ENCODE measurements at regions not wholly inside any gene's neighbourhood (a gene's known extent, or its start where the extent isn't known, plus 50 kb on each side); places are given as distances from the start of the nearest gene placed in this dataset.

DNA sequence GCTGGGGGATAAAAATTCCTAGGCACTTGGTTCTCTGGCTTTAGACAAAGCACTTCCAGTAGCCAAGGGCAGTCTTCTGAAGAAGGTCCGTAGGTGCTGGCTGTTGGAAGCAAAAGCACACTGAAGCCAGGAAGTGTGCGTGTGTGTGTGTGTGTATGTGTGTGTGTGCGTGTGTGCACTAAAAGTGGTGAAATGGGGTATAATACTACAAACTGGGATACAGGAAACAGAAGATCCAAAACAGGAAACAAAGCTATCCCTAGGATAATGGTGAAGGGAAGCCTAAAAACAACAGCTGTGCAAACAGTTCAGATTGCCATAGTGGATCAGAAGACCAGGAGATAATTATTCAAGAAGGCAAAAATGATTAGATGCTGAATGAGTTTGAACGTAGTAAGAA, 103.4 kb downstream of the IL20RB start:
- WGBS, result 88% methylated on average over 4 of the region's 4 CpGs
- no peak overlapping the region for H3K9ac ChIP-seq (ENCODE audit: low read depth, low read length)
- H3K9me3 ChIP-seq (ENCODE audit: insufficient read depth, low read depth, low read length), result no peaks in the 10 kb centered on the region
- H3K36me3 ChIP-seq (ENCODE audit: insufficient read depth, low read length), result no peaks in the 10 kb centered on the region
- H3K4me3 ChIP-seq (ENCODE audit: low read length), result no peak overlapping the region
- no peak overlapping the region for H3K27ac ChIP-seq (ENCODE audit: low read depth, low read length)
- H3K27me3 ChIP-seq (ENCODE audit: insufficient read depth, low read length), result no peaks in the 10 kb centered on the region
- H3K4me1 ChIP-seq (ENCODE audit: insufficient read depth, low read length), result peaks cover 19% of the 10 kb centered on the region

GRCh38 chr3:137062250-137062649, 104.5 kb downstream of the IL20RB start:
- Histone ChIP-seq H3K4me3 (ENCODE audit: low read length) (no peak overlapping the region), H3K27ac (ENCODE audit: low read depth, low read length) (no peak overlapping the region), H3K36me3 (ENCODE audit: insufficient read depth, low read length) (no peaks in the 10 kb centered on the region), H3K9me3 (ENCODE audit: insufficient read depth, low read depth, low read length) (no peaks in the 10 kb centered on the region), H3K4me1 (ENCODE audit: insufficient read depth, low read length) (peaks cover 26% of the 10 kb centered on the region), H3K27me3 (ENCODE audit: insufficient read depth, low read length) (0 out of 2 replicates have a peak, but pooled peaks cover 5% of the 10 kb centered on the region), H3K9ac (ENCODE audit: low read depth, low read length) (no peak overlapping the region)
- WGBS, result 91% methylated on average over 2 of the region's 2 CpGs

DNA sequence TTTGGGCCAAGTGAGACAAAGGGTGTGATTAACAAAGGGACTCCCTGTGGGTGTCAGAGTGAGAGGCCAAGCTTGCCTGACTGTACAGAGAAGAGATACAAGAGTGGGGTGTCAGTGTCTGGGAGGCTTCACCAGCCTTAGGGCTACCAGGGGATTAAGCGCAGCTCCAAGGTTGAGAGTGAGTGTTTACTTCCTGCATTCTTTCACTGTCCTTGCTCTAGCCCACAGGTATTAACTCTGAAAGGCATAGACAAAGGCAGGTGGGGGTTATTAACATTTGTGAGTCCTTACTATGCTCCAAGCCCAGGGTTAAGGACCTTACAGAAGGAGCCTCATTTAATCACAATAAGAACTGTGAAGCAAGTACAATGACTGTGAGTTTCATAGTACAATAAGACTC, 107.6 kb downstream of the IL20RB start:
- WGBS, result 21% methylated on average over 1 of the region's 1 CpG

DNA sequence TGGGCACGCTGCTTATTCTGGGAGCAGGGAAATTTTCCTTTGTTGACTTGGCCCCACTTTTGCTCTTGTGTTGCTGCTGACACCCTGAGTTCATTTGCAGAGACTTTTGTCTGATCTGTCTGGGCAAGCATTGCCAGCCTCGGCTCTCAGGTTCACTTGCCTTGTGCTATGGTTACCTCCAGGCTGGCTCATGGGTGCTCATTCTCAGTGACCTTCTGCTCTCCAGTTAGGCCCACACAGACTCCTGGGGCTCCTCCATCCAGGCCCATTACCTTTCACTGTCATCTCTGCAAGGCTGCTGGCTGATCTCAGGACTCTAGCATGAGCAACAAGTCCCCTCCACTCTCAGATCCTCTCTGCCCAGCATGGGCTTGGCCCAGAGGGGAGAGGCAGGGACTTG, 108.3 kb downstream of the IL20RB start:
- no peak overlapping the region for H3K9ac ChIP-seq (ENCODE audit: low read depth, low read length)
- H3K36me3 ChIP-seq (ENCODE audit: insufficient read depth, low read length), result no peaks in the 10 kb centered on the region
- peak overlapping the region; percentile 49; the same call in 1 of the 2 replicates for H3K27ac ChIP-seq (ENCODE audit: low read depth, low read length)
- WGBS, result 83% methylated on average over 2 of the region's 2 CpGs
- H3K27me3 ChIP-seq (ENCODE audit: insufficient read depth, low read length), result 0 out of 2 replicates have a peak, but pooled peaks cover 5% of the 10 kb centered on the region
- H3K4me3 ChIP-seq (ENCODE audit: low read length), result no peak overlapping the region
- no peaks in the 10 kb centered on the region for H3K9me3 ChIP-seq (ENCODE audit: insufficient read depth, low read depth, low read length)
- peaks cover 26% of the 10 kb centered on the region for H3K4me1 ChIP-seq (ENCODE audit: insufficient read depth, low read length)

More for the DNA sequence above, 107.6 kb downstream of the IL20RB start:
- Histone ChIP-seq H3K9ac (ENCODE audit: low read depth, low read length) (no peak overlapping the region), H3K4me1 (ENCODE audit: insufficient read depth, low read length) (peaks cover 26% of the 10 kb centered on the region), H3K27ac (ENCODE audit: low read depth, low read length) (peak overlapping the region; percentile 49; the same call in 1 of the 2 replicates), H3K9me3 (ENCODE audit: insufficient read depth, low read depth, low read length) (no peaks in the 10 kb centered on the region), H3K4me3 (ENCODE audit: low read length) (no peak overlapping the region), H3K27me3 (ENCODE audit: insufficient read depth, low read length) (0 out of 2 replicates have a peak, but pooled peaks cover 5% of the 10 kb centered on the region), H3K36me3 (ENCODE audit: insufficient read depth, low read length) (no peaks in the 10 kb centered on the region)

GRCh38 chr3:137071104-137071503, 113.3 kb downstream of the IL20RB start:
- Histone ChIP-seq H3K9me3 (ENCODE audit: insufficient read depth, low read depth, low read length) (no peaks in the 10 kb centered on the region), H3K36me3 (ENCODE audit: insufficient read depth, low read length) (no peaks in the 10 kb centered on the region), H3K27me3 (ENCODE audit: insufficient read depth, low read length) (0 out of 2 replicates have a peak, but pooled peaks cover 5% of the 10 kb centered on the region), H3K4me3 (ENCODE audit: low read length) (no peak overlapping the region), H3K4me1 (ENCODE audit: insufficient read depth, low read length) (peaks cover 8% of the 10 kb centered on the region), H3K9ac (ENCODE audit: low read depth, low read length) (no peak overlapping the region), H3K27ac (ENCODE audit: low read depth, low read length) (no peak overlapping the region)
- 95% methylated on average over 1 of the region's 1 CpG for WGBS

DNA sequence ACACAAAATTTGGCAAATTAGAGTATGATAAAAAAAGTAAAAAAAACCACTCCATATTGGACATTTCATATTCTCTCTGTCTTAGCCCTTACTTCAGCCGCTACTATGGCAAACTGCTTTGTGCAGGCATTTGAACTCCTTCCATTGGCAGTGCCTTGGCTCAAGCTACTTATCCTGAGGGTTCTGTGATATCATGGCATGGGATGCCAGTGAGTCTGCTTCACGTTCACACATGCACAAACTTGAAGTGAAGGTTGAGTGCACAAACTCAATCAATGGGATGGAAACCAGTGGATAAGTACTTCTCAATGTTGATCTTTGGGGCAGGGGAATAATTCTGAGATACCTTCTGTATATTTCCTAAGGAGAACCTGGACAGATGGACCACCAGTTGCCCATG, 117.2 kb downstream of the IL20RB start:
- Histone ChIP-seq H3K27ac (ENCODE audit: low read depth, low read length) (no peak overlapping the region), H3K4me1 (ENCODE audit: insufficient read depth, low read length) (no peaks in the 10 kb centered on the region), H3K27me3 (ENCODE audit: insufficient read depth, low read length) (no peaks in the 10 kb centered on the region), H3K36me3 (ENCODE audit: insufficient read depth, low read length) (no peaks in the 10 kb centered on the region), H3K4me3 (ENCODE audit: low read length) (no peak overlapping the region), H3K9ac (ENCODE audit: low read depth, low read length) (no peak overlapping the region), H3K9me3 (ENCODE audit: insufficient read depth, low read depth, low read length) (no peaks in the 10 kb centered on the region)
- WGBS, result 94% methylated on average over 2 of the region's 2 CpGs

GRCh38 chr3:137078040-137078439, 120.3 kb downstream of the IL20RB start:
- 97% methylated on average over 2 of the region's 2 CpGs for WGBS

DNA sequence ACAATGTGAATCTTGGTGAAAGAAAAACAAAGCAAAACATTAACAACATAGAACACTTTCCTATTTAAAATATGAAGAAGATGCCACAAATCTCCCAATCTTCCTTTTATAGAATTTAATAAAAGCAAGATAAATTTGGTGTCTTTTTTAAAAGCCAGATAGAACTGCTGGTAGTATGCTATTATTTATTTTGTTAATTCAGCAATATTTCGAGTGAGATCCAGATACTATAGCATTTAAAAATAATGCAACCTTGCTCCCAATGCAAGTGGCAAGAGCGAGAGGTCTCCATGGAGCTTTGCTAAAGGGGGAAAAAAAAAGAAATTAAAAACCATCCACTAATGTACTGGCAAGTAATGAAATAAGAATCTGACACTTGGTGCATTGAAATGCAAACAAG, 121.8 kb downstream of the IL20RB start:
- Histone ChIP-seq H3K36me3 (ENCODE audit: insufficient read depth, low read length) (no peaks in the 10 kb centered on the region), H3K4me3 (ENCODE audit: low read length) (no peak overlapping the region), H3K4me1 (ENCODE audit: insufficient read depth, low read length) (no peaks in the 10 kb centered on the region), H3K27ac (ENCODE audit: low read depth, low read length) (no peak overlapping the region), H3K9me3 (ENCODE audit: insufficient read depth, low read depth, low read length) (no peaks in the 10 kb centered on the region), H3K9ac (ENCODE audit: low read depth, low read length) (no peak overlapping the region), H3K27me3 (ENCODE audit: insufficient read depth, low read length) (no peaks in the 10 kb centered on the region)
- no CpG with 5 or more reads among the region's 2 CpGs for WGBS

More at GRCh38 chr3:137078040-137078439, 120.3 kb downstream of the IL20RB start:
- H3K4me3 ChIP-seq (ENCODE audit: low read length), result no peak overlapping the region
- no peaks in the 10 kb centered on the region for H3K36me3 ChIP-seq (ENCODE audit: insufficient read depth, low read length)
- no peaks in the 10 kb centered on the region for H3K4me1 ChIP-seq (ENCODE audit: insufficient read depth, low read length)
- no peak overlapping the region for H3K27ac ChIP-seq (ENCODE audit: low read depth, low read length)
- H3K27me3 ChIP-seq (ENCODE audit: insufficient read depth, low read length), result no peaks in the 10 kb centered on the region
- H3K9ac ChIP-seq (ENCODE audit: low read depth, low read length), result no peak overlapping the region
- no peaks in the 10 kb centered on the region for H3K9me3 ChIP-seq (ENCODE audit: insufficient read depth, low read depth, low read length)

- no peaks in the 10 kb centered on the region for H3K4me1 ChIP-seq (ENCODE audit: insufficient read depth, low read length)
- H3K9me3 ChIP-seq (ENCODE audit: insufficient read depth, low read depth, low read length), result no peaks in the 10 kb centered on the region
- no peak overlapping the region for H3K9ac ChIP-seq (ENCODE audit: low read depth, low read length)
- H3K36me3 ChIP-seq (ENCODE audit: insufficient read depth, low read length), result no peaks in the 10 kb centered on the region
- 94% methylated on average over 3 of the region's 3 CpGs for WGBS
- H3K4me3 ChIP-seq (ENCODE audit: low read length), result no peak overlapping the region
- no peaks in the 10 kb centered on the region for H3K27me3 ChIP-seq (ENCODE audit: insufficient read depth, low read length)
- H3K27ac ChIP-seq (ENCODE audit: low read depth, low read length), result no peak overlapping the region
Measured at GRCh38 chr3:137081711-137082110, 123.9 kb downstream of the IL20RB start.

- Histone ChIP-seq H3K36me3 (ENCODE audit: insufficient read depth, low read length) (no peaks in the 10 kb centered on the region), H3K4me1 (ENCODE audit: insufficient read depth, low read length) (no peaks in the 10 kb centered on the region), H3K27me3 (ENCODE audit: insufficient read depth, low read length) (no peaks in the 10 kb centered on the region), H3K9me3 (ENCODE audit: insufficient read depth, low read depth, low read length) (no peaks in the 10 kb centered on the region), H3K4me3 (ENCODE audit: low read length) (no peak overlapping the region), H3K27ac (ENCODE audit: low read depth, low read length) (no peak overlapping the region), H3K9ac (ENCODE audit: low read depth, low read length) (no peak overlapping the region)
- 98% methylated on average over 2 of the region's 2 CpGs for WGBS
Measured at GRCh38 chr3:137082763-137083162, 125.0 kb downstream of the IL20RB start.

GRCh38 chr3:137083332-137083731, 125.5 kb downstream of the IL20RB start:
- Histone ChIP-seq H3K4me1 (ENCODE audit: insufficient read depth, low read length) (no peaks in the 10 kb centered on the region), H3K9me3 (ENCODE audit: insufficient read depth, low read depth, low read length) (no peaks in the 10 kb centered on the region), H3K4me3 (ENCODE audit: low read length) (no peak overlapping the region), H3K27ac (ENCODE audit: low read depth, low read length) (no peak overlapping the region), H3K36me3 (ENCODE audit: insufficient read depth, low read length) (no peaks in the 10 kb centered on the region), H3K27me3 (ENCODE audit: insufficient read depth, low read length) (no peaks in the 10 kb centered on the region), H3K9ac (ENCODE audit: low read depth, low read length) (no peak overlapping the region)
- WGBS, result 96% methylated on average over 2 of the region's 2 CpGs

DNA sequence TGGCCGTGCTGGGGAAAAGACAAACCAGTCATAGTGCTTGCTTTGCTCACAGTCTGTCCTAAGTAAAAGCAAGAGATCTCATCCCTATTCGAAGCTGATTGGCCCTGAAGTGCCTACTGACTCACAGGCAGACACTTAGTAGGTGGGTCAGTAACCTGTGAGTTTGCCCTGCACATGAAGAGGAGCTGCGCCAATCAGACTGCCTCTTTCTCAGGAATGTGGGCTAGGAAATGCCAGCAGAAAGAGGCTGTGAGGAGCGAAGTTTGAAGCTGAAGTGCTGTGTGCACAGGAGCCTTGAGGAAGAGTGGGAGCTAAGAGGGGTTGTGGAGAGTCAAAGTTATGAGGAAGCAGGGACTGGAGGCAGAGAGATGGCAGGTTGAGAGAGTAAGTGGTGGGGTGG, 126.8 kb downstream of the IL20RB start:
- H3K9me3 ChIP-seq (ENCODE audit: insufficient read depth, low read depth, low read length), result no peaks in the 10 kb centered on the region
- H3K4me3 ChIP-seq (ENCODE audit: low read length), result no peak overlapping the region
- 85% methylated on average over 4 of the region's 4 CpGs for WGBS
- H3K27me3 ChIP-seq (ENCODE audit: insufficient read depth, low read length), result no peaks in the 10 kb centered on the region
- H3K27ac ChIP-seq (ENCODE audit: low read depth, low read length), result no peak overlapping the region
- H3K9ac ChIP-seq (ENCODE audit: low read depth, low read length), result no peak overlapping the region
- no peaks in the 10 kb centered on the region for H3K36me3 ChIP-seq (ENCODE audit: insufficient read depth, low read length)
- no peaks in the 10 kb centered on the region for H3K4me1 ChIP-seq (ENCODE audit: insufficient read depth, low read length)

Data from HUES64 (cell line).